GM12878 (cell line): ENCODE measurements at regions not wholly inside any gene's neighbourhood (a gene's known extent, or its start where the extent isn't known, plus 50 kb on each side); places are given as distances from the start of the nearest gene placed in this dataset.

Experiments used
- ATAC-seq: fragments of 200-7000 bp; cut with Tn5 transposase; 3 replicates; pipeline ENCODE4 v1.9.1; 2020; ENCODE audit warnings: mild to moderate bottlenecking, moderate library complexity
- BruUV-seq: library from RNA; stranded (reverse); fragments of 400-500 nt; replicated peaks from 2 replicates; lab custom pipeline; 2021; lab: Mats Ljungman, UMichigan
- CTCF ChIA-PET: fragments of 300-600 bp; sonication (Branson Sonifier 250); formaldehyde crosslinking; extraction: SDS; loops from one replicate; lab custom pipeline; 2021; ENCODE audit warnings: inconsistent platforms; lab: Yijun Ruan, JAX
- POLR2A ChIA-PET: fragments of 350-600 bp; formaldehyde crosslinking; extraction: SDS; loops from one replicate; lab custom pipeline; 2021; ENCODE audit warnings: inconsistent platforms; lab: Charles Lee
- RAD21 ChIA-PET: fragments of 300-600 bp; sonication (Branson Sonifier 250); formaldehyde crosslinking; loops from one replicate; lab custom pipeline; 2023; ENCODE audit warnings: antibody characterized with exemption; ENCODE audit not compliant: unreplicated experiment; lab: Charles Lee
- SMC1A ChIA-PET: fragments of 300-600 bp; sonication (Branson Sonifier 250); formaldehyde crosslinking; loops from one replicate; lab custom pipeline; 2023; ENCODE audit not compliant: unreplicated experiment, uncharacterized antibody; lab: Charles Lee
- DNase-seq: peaks from one replicate; pipeline ENCODE4 v3.0.0-alpha.2; 2011; ENCODE audit warnings: low read depth, low spot score
- FAIRE-seq: peaks from 3 replicates; lab custom pipeline; 2011; peaks lifted over from hg19 to GRCh38; lab: Jason Lieb, UNC
- H2AFZ ChIP-seq: 2 replicates; pipeline ENCODE4 v1.6.0; 2011; ENCODE audit warnings: low read depth, low read length, control low read depth; ENCODE audit not compliant: control insufficient read depth
- H3K27ac ChIP-seq: 2 replicates; pipeline ENCODE4 v1.5.1; 2011; ENCODE audit warnings: control low read depth; ENCODE audit not compliant: control insufficient read depth, insufficient read depth
- H3K27me3 ChIP-seq, 2 experiments: replicated peaks in 1 of 2; 2 replicates each; pipeline versions ENCODE4 v1.6.0 to v1.6.1; 2011; ENCODE audit warnings: low read length in 1 of 2; ENCODE audit not compliant: control insufficient read depth in 2 of 2, insufficient read depth in 2 of 2
- H3K36me3 ChIP-seq, 2 experiments: 2 replicates each; pipeline ENCODE4 v1.5.1; 2011; ENCODE audit warnings: low read length in 1 of 2; ENCODE audit not compliant: control insufficient read depth in 2 of 2, insufficient read depth in 2 of 2
- H3K4me1 ChIP-seq: 2 replicates; pipeline ENCODE4 v1.6.1; 2011; ENCODE audit warnings: mild to moderate bottlenecking, low read length, moderate library complexity, mixed read lengths; ENCODE audit not compliant: control insufficient read depth, insufficient read depth
- H3K4me2 ChIP-seq: 2 replicates; pipeline ENCODE4 v1.6.0; 2011; ENCODE audit warnings: control low read depth; ENCODE audit not compliant: control insufficient read depth, insufficient read depth
- H3K4me3 ChIP-seq: fragments of 200-600 bp; sonication (generic); 2 replicates; pipeline ENCODE4 v1.5.1; 2016
- H3K79me2 ChIP-seq: 2 replicates; pipeline ENCODE4 v1.6.0; 2011; ENCODE audit warnings: low read length; ENCODE audit not compliant: control insufficient read depth, insufficient read depth
- H3K9ac ChIP-seq: 2 replicates; pipeline ENCODE4 v1.8.0; 2011; ENCODE audit warnings: low read length, control low read depth, mixed read lengths; ENCODE audit not compliant: control insufficient read depth, insufficient read depth
- H3K9me3 ChIP-seq: replicated peaks from 3 replicates; pipeline ENCODE4 v1.5.1; 2011; ENCODE audit warnings: mild to moderate bottlenecking, low read length; ENCODE audit not compliant: control insufficient read depth, insufficient read depth
- H4K20me1 ChIP-seq: 2 replicates; pipeline ENCODE4 v1.6.0; 2011; ENCODE audit not compliant: control insufficient read depth, insufficient read depth
- ATF2 ChIP-seq: IDR thresholded peaks from 2 replicates; pipeline ENCODE4 v1.6.1; 2012; ENCODE audit warnings: low read length, inconsistent platforms
- GABPA ChIP-seq: IDR thresholded peaks from 2 replicates; pipeline ENCODE4 v1.6.1; 2014; ENCODE audit warnings: antibody characterized with exemption, low read depth, mild to moderate bottlenecking, inconsistent platforms
- MLLT1 ChIP-seq: fragments of 450-650 bp; IDR thresholded peaks from 2 replicates; pipeline ENCODE4 v1.6.1; 2016; ENCODE audit warnings: mild to moderate bottlenecking
- MTA2 ChIP-seq: fragments of 450-650 bp; IDR thresholded peaks from 2 replicates; pipeline ENCODE4 v1.6.1; 2016; ENCODE audit warnings: low read depth, mild to moderate bottlenecking, moderate library complexity
- PAX5 ChIP-seq: IDR thresholded peaks from 2 replicates; pipeline ENCODE4 v1.6.1; 2011; ENCODE audit warnings: low read depth, low read length, borderline replicate concordance
- PML ChIP-seq: IDR thresholded peaks from 2 replicates; pipeline ENCODE4 v1.6.1; 2012; ENCODE audit warnings: low read length, inconsistent platforms
- RAD21 ChIP-seq: IDR thresholded peaks from 2 replicates; pipeline ENCODE4 v1.6.1; 2011; ENCODE audit warnings: mild to moderate bottlenecking, low read depth, low read length, moderate library complexity; ENCODE audit not compliant: insufficient read depth
- SKIL ChIP-seq: fragments of 450-650 bp; IDR thresholded peaks from 2 replicates; pipeline ENCODE4 v1.6.1; 2017; ENCODE audit warnings: mild to moderate bottlenecking, low read depth, inconsistent platforms; ENCODE audit not compliant: poor library complexity, severe bottlenecking
- WGBS: methylation state at CpG from one replicate; pipeline ENCODE4 v1.1.6; 2016; ENCODE audit warnings: low lambda C conversion rate; ENCODE audit not compliant: insufficient replicate concordance, insufficient coverage; ENCODE audit errors: missing lambda C conversion rate; 5-methylcytosine and 5-hydroxymethylcytosine counted together
- in situ Hi-C: fragments of 300-500 bp; cut with MboI; formaldehyde crosslinking; loops from 9 replicates; pipeline ENCODE4 v1.14.3; 2018; ENCODE audit warnings: mixed read lengths
- intact Hi-C: fragments of 100-400 bp; cut with micrococcal nuclease; formaldehyde crosslinking; loops from one replicate; pipeline ENCODE4 v1.14.2; 2022; ENCODE audit not compliant: unreplicated experiment

GRCh38 chr22:49295465-49295743 lies 532.3 kb downstream of the BRD1 start:
- H3K27ac ChIP-seq: no peak overlapping the region
- in situ Hi-C loops (no loop called here), intact Hi-C loops (no loop called here)
- ChIA-PET SMC1A (no interaction called here), POLR2A (no interaction called here), CTCF (interaction anchor here (1.5 kb wide), 1 partner anchor 10 kb away, joined by 4 read pairs; no protein-coding TSS in a partner anchor), RAD21 (no interaction called here)
- 18% methylated on average over 5 of the region's 5 CpGs for WGBS
- no peaks in the 10 kb centered on the region for H3K36me3 ChIP-seq
- no peak overlapping the region for H3K4me3 ChIP-seq
- H4K20me1 ChIP-seq: no peaks in the 10 kb centered on the region
- TF ChIP-seq GABPA: no peak
- no peak for TF ChIP-seq ATF2
- no peak for TF ChIP-seq SKIL
- TF ChIP-seq PML: no peak
- no peak for TF ChIP-seq RAD21
- no peak for TF ChIP-seq PAX5
- TF ChIP-seq MLLT1: no peak
- no peak for TF ChIP-seq MTA2
- H3K9me3 ChIP-seq: no peaks in the 10 kb centered on the region; the same call in 2 of the 3 replicates
- DNase-seq: no peak
- no peak overlapping the region for H3K4me2 ChIP-seq
- no TSS peak for BruUV-seq
- H3K27me3 ChIP-seq: no peaks in the 10 kb centered on the region
- no peak overlapping the region for H2AFZ ChIP-seq
- FAIRE-seq: no peak
- H3K9ac ChIP-seq: no peak overlapping the region
- no peaks in the 10 kb centered on the region for H3K79me2 ChIP-seq
- H3K4me1 ChIP-seq: no peaks in the 10 kb centered on the region
- no peak for ATAC-seq
